GM23248 (cell line): ENCODE measurements at regions not wholly inside any gene's neighbourhood (a gene's known extent, or its start where the extent isn't known, plus 50 kb on each side); places are given as distances from the start of the nearest gene placed in this dataset.

Experiments
- EZH2 ChIP-seq: fragments of 200-600 bp; sonication (generic); IDR thresholded peaks from 2 replicates; pipeline ENCODE4 v1.6.1; 2018; ENCODE audit warnings: antibody characterized with exemption, mild to moderate bottlenecking; ENCODE audit not compliant: insufficient read depth, poor library complexity, severe bottlenecking
- EZH2phosphoT487 ChIP-seq: fragments of 200-600 bp; sonication (generic); IDR thresholded peaks from 2 replicates; pipeline ENCODE4 v1.6.1; 2018; ENCODE audit warnings: antibody characterized with exemption, moderate library complexity, mild to moderate bottlenecking, low read depth; ENCODE audit not compliant: insufficient read depth

- TF ChIP-seq EZH2 (no peak), EZH2phosphoT487 (no peak)
These were observed 304.0 kb upstream of the REG3G start for GRCh38 chr2:78721355-78722033.
